ENCODE measurements at regions not wholly inside any gene's neighbourhood (a gene's known extent, or its start where the extent isn't known, plus 50 kb on each side); places are given as distances from the start of the nearest gene placed in this dataset.

GRCh38 chr3:27025718-27026117, 343.5 kb downstream of the NEK10 start:
- TF ChIP-seq YY1 (IDR thresholded peaks at IDR 0.05; ENCODE audit: insufficient read depth, insufficient read length), result no peak
- no peak for TF ChIP-seq ZNF274 (IDR thresholded peaks at IDR 0.05; ENCODE audit: low read depth, low read length)
- no peak for TF ChIP-seq SUZ12 (IDR thresholded peaks at IDR 0.05; ENCODE audit: extremely low read depth, insufficient read depth, insufficient read length)
